ENCODE measurements at regions not wholly inside any gene's neighbourhood (a gene's known extent, or its start where the extent isn't known, plus 50 kb on each side); places are given as distances from the start of the nearest gene placed in this dataset.

- no peak for TF ChIP-seq CTCF (IDR thresholded peaks at IDR 0.05)
- TF ChIP-seq POLR2A (IDR thresholded peaks at IDR 0.05) = no peak
Measured at GRCh38 chr17:51435171-51435552, 174.8 kb downstream of the UTP18 start.

Data from adrenal gland (tissue), 5 donors.